ENCODE measurements at regions not wholly inside any gene's neighbourhood (a gene's known extent, or its start where the extent isn't known, plus 50 kb on each side); places are given as distances from the start of the nearest gene placed in this dataset.

- H3K27me3 Mint-ChIP-seq (ENCODE audit: low read depth), result no peaks in the 10 kb centered on the region
- no peaks in the 10 kb centered on the region for H3K9me3 Mint-ChIP-seq
- DNase-seq (ENCODE audit: low read depth, low spot score), result no peak
- no peak overlapping the region for H3K4me3 Mint-ChIP-seq
- no peak for TF ChIP-seq CTCF (conservative IDR thresholded peaks at IDR 0.05)
- no peaks in the 10 kb centered on the region for H3K36me3 Mint-ChIP-seq (ENCODE audit: low read depth)
- H3K27ac Mint-ChIP-seq (ENCODE audit: unreplicated experiment), result no peak overlapping the region
- peaks cover 7% of the 10 kb centered on the region for H3K4me1 Mint-ChIP-seq
Measured at GRCh38 chr1:181344091-181344490, 139.2 kb upstream of the CACNA1E start.

GRCh38 chr1:181345146-181345545 is 138.2 kb upstream of the CACNA1E start:
- Mint-ChIP-seq H3K4me3 (no peak overlapping the region), H3K9me3 (no peaks in the 10 kb centered on the region), H3K27me3 (ENCODE audit: low read depth) (no peaks in the 10 kb centered on the region), H3K27ac (ENCODE audit: unreplicated experiment) (no peak overlapping the region), H3K4me1 (peaks cover 7% of the 10 kb centered on the region), H3K36me3 (ENCODE audit: low read depth) (no peaks in the 10 kb centered on the region)
- DNase-seq (ENCODE audit: low read depth, low spot score), result no peak
- no peak for TF ChIP-seq CTCF (conservative IDR thresholded peaks at IDR 0.05)

GRCh38 chr1:181347495-181348390 is 135.6 kb upstream of the CACNA1E start:
- no peak for TF ChIP-seq CTCF (conservative IDR thresholded peaks at IDR 0.05)
- no peaks in the 10 kb centered on the region for H3K36me3 Mint-ChIP-seq (ENCODE audit: low read depth)
- no peak for DNase-seq (ENCODE audit: low read depth, low spot score)

GRCh38 chr1:181349512-181349911 is 133.8 kb upstream of the CACNA1E start:
- Mint-ChIP-seq H3K36me3 (ENCODE audit: low read depth) (no peaks in the 10 kb centered on the region), H3K4me1 (no peaks in the 10 kb centered on the region), H3K4me3 (no peak overlapping the region), H3K27me3 (ENCODE audit: low read depth) (no peaks in the 10 kb centered on the region), H3K9me3 (no peaks in the 10 kb centered on the region), H3K27ac (ENCODE audit: unreplicated experiment) (no peak overlapping the region)
- no peak for TF ChIP-seq CTCF (conservative IDR thresholded peaks at IDR 0.05)
- no peak for DNase-seq (ENCODE audit: low read depth, low spot score)

More at GRCh38 chr1:181347495-181348390, 135.6 kb upstream of the CACNA1E start:
- Mint-ChIP-seq H3K27ac (ENCODE audit: unreplicated experiment) (no peak overlapping the region), H3K27me3 (ENCODE audit: low read depth) (no peaks in the 10 kb centered on the region), H3K9me3 (no peaks in the 10 kb centered on the region), H3K4me3 (no peak overlapping the region), H3K4me1 (peaks cover 7% of the 10 kb centered on the region)

- no peak for DNase-seq (ENCODE audit: low read depth, low spot score)
- Mint-ChIP-seq H3K4me1 (no peaks in the 10 kb centered on the region), H3K36me3 (ENCODE audit: low read depth) (no peaks in the 10 kb centered on the region), H3K27me3 (ENCODE audit: low read depth) (no peaks in the 10 kb centered on the region), H3K27ac (ENCODE audit: unreplicated experiment) (no peak overlapping the region), H3K4me3 (no peak overlapping the region), H3K9me3 (no peaks in the 10 kb centered on the region)
- no peak for TF ChIP-seq CTCF (conservative IDR thresholded peaks at IDR 0.05)
Measured at GRCh38 chr1:181350131-181350530, 133.2 kb upstream of the CACNA1E start.
